ENCODE measurements at regions not wholly inside any gene's neighbourhood (a gene's known extent, or its start where the extent isn't known, plus 50 kb on each side); places are given as distances from the start of the nearest gene placed in this dataset.

GRCh38 chr9:117561761-117562160, 142.4 kb upstream of the TLR4 start:
- Histone ChIP-seq H3K79me2 (ENCODE audit: insufficient read depth, low read depth, low read length) (no peaks in the 10 kb centered on the region), H3K9me2 (ENCODE audit: insufficient read depth, low read length) (no peaks in the 10 kb centered on the region), H3K4me2 (ENCODE audit: low read length) (no peak overlapping the region), H3K4me3 (ENCODE audit: low read depth, low read length, poor library complexity, severe bottlenecking) (no peak overlapping the region), H4K20me1 (ENCODE audit: insufficient read depth, low read length) (no peaks in the 10 kb centered on the region), H2AFZ (ENCODE audit: low read length) (no peak overlapping the region), H3K36me3 (ENCODE audit: insufficient read depth, low read length) (no peaks in the 10 kb centered on the region), H3K4me1 (ENCODE audit: insufficient read depth, low read length, poor library complexity, severe bottlenecking) (no peaks in the 10 kb centered on the region), H3K9me3 (ENCODE audit: low read length) (no peaks in the 10 kb centered on the region), H3K27ac (ENCODE audit: low read depth, low read length, poor library complexity, severe bottlenecking) (no peak overlapping the region)
- ChIA-PET CTCF (ENCODE audit: unreplicated experiment) (no interaction called here), POLR2A (no interaction called here)
- intact Hi-C loops (cut with micrococcal nuclease; ENCODE audit: unreplicated experiment): no loop called here
- DNase-seq (ENCODE audit: low spot score): no peak
- BruUV-seq (replicated peaks): no TSS peak
- TF ChIP-seq EZH2phosphoT487 (IDR thresholded peaks at IDR 0.05; ENCODE audit: borderline replicate concordance, low read depth, low read length) (no peak), CTCF (conservative IDR thresholded peaks at IDR 0.05; ENCODE audit: low read length) (no peak)

- Histone ChIP-seq H3K79me2 (ENCODE audit: insufficient read depth, low read depth, low read length) (no peaks in the 10 kb centered on the region), H3K4me2 (ENCODE audit: low read length) (no peak overlapping the region), H3K27ac (ENCODE audit: low read depth, low read length, poor library complexity, severe bottlenecking) (no peak overlapping the region), H3K9me3 (ENCODE audit: low read length) (no peaks in the 10 kb centered on the region), H3K4me1 (ENCODE audit: insufficient read depth, low read length, poor library complexity, severe bottlenecking) (no peaks in the 10 kb centered on the region), H3K9me2 (ENCODE audit: insufficient read depth, low read length) (no peaks in the 10 kb centered on the region), H2AFZ (ENCODE audit: low read length) (no peak overlapping the region), H4K20me1 (ENCODE audit: insufficient read depth, low read length) (no peaks in the 10 kb centered on the region), H3K4me3 (ENCODE audit: low read depth, low read length, poor library complexity, severe bottlenecking) (no peak overlapping the region), H3K36me3 (ENCODE audit: insufficient read depth, low read length) (no peaks in the 10 kb centered on the region)
- POLR2A ChIA-PET: interaction anchor here (1.0 kb wide), 1 partner anchor 74 kb away, joined by 4 read pairs; no protein-coding TSS in a partner anchor
- intact Hi-C loops (cut with micrococcal nuclease; ENCODE audit: unreplicated experiment): no loop called here
- TF ChIP-seq CTCF (conservative IDR thresholded peaks at IDR 0.05; ENCODE audit: low read length) (peak; percentile 84), EZH2phosphoT487 (IDR thresholded peaks at IDR 0.05; ENCODE audit: borderline replicate concordance, low read depth, low read length) (no peak)
- no TSS peak for BruUV-seq (replicated peaks)
- DNase-seq (ENCODE audit: low spot score): peak; percentile 44
- CTCF ChIA-PET (ENCODE audit: unreplicated experiment): interaction anchor here (0.5 kb wide), 1 partner anchor 91 kb away, joined by 3 read pairs; no protein-coding TSS in a partner anchor
Observed at GRCh38 chr9:117555964-117556629, 141.2 kb upstream of the ASTN2 start.

- H4K20me1 ChIP-seq (ENCODE audit: insufficient read depth, low read length): no peaks in the 10 kb centered on the region
- H3K27ac ChIP-seq (ENCODE audit: low read depth, low read length, poor library complexity, severe bottlenecking): no peak overlapping the region
- DNase-seq (ENCODE audit: low spot score): no peak
- H3K9me3 ChIP-seq (ENCODE audit: low read length): no peaks in the 10 kb centered on the region
- ChIA-PET CTCF (ENCODE audit: unreplicated experiment) (no interaction called here), POLR2A (no interaction called here)
- intact Hi-C loops (cut with micrococcal nuclease; ENCODE audit: unreplicated experiment): no loop called here
- TF ChIP-seq CTCF (conservative IDR thresholded peaks at IDR 0.05; ENCODE audit: low read length) (no peak), EZH2phosphoT487 (IDR thresholded peaks at IDR 0.05; ENCODE audit: borderline replicate concordance, low read depth, low read length) (no peak)
- no peak overlapping the region for H3K4me2 ChIP-seq (ENCODE audit: low read length)
- no peak overlapping the region for H3K4me3 ChIP-seq (ENCODE audit: low read depth, low read length, poor library complexity, severe bottlenecking)
- no peaks in the 10 kb centered on the region for H3K36me3 ChIP-seq (ENCODE audit: insufficient read depth, low read length)
- no TSS peak for BruUV-seq (replicated peaks)
- H3K9me2 ChIP-seq (ENCODE audit: insufficient read depth, low read length): no peaks in the 10 kb centered on the region
- no peaks in the 10 kb centered on the region for H3K4me1 ChIP-seq (ENCODE audit: insufficient read depth, low read length, poor library complexity, severe bottlenecking)
- H3K79me2 ChIP-seq (ENCODE audit: insufficient read depth, low read depth, low read length): no peaks in the 10 kb centered on the region
- no peak overlapping the region for H2AFZ ChIP-seq (ENCODE audit: low read length)
Observed at GRCh38 chr9:117552811-117553210, 138.0 kb upstream of the ASTN2 start.
